Astrocyte (in vitro differentiated cells and primary cell): ENCODE measurements at regions not wholly inside any gene's neighbourhood (a gene's known extent, or its start where the extent isn't known, plus 50 kb on each side); places are given as distances from the start of the nearest gene placed in this dataset.
A peak's percentile ranks its signal among the peaks of the same experiment; 100 is the strongest.

Source experiments
- DNase-seq: peaks from one replicate; pipeline ENCODE4 v3.0.0-alpha.2; 2010; ENCODE audit warnings: low read depth
- FAIRE-seq: peaks from 2 replicates; lab custom pipeline; 2011; peaks lifted over from hg19 to GRCh38; lab: Jason Lieb, UNC
- H2AFZ ChIP-seq: 2 replicates; pipeline ENCODE4 v1.6.0; 2012; ENCODE audit warnings: low read depth, low read length, inconsistent platforms
- H3K27ac ChIP-seq: 2 replicates; pipeline ENCODE4 v1.5.1; 2011; ENCODE audit warnings: low read depth, low read length, inconsistent platforms
- H3K27me3 ChIP-seq: 2 replicates; pipeline ENCODE4 v1.6.0; 2011; ENCODE audit warnings: low read length, inconsistent platforms; ENCODE audit not compliant: insufficient read depth
- H3K36me3 ChIP-seq: 2 replicates; pipeline ENCODE4 v1.5.1; 2011; ENCODE audit warnings: low read length, inconsistent platforms; ENCODE audit not compliant: insufficient read depth
- H3K4me1 ChIP-seq: 2 replicates; pipeline ENCODE4 v1.5.1; 2011; ENCODE audit warnings: low read length, inconsistent platforms; ENCODE audit not compliant: insufficient read depth
- H3K4me2 ChIP-seq: 2 replicates; pipeline ENCODE4 v1.6.0; 2012; ENCODE audit warnings: low read length, inconsistent platforms
- H3K4me3 ChIP-seq: 2 replicates; pipeline ENCODE4 v1.5.1; 2011; ENCODE audit warnings: low read depth, mild to moderate bottlenecking, low read length, inconsistent platforms; ENCODE audit not compliant: insufficient read depth
- H3K79me2 ChIP-seq: 2 replicates; pipeline ENCODE4 v1.6.0; 2012; ENCODE audit warnings: mild to moderate bottlenecking, low read length, inconsistent platforms; ENCODE audit not compliant: insufficient read depth
- H3K9ac ChIP-seq: 2 replicates; pipeline ENCODE4 v1.6.0; 2012; ENCODE audit warnings: mild to moderate bottlenecking, low read length, inconsistent platforms
- H3K9me3 ChIP-seq: 2 replicates; pipeline ENCODE4 v1.5.1; 2012; ENCODE audit warnings: low read depth, mild to moderate bottlenecking, low read length, inconsistent platforms; ENCODE audit not compliant: insufficient read depth
- H4K20me1 ChIP-seq: 2 replicates; pipeline ENCODE4 v1.6.0; 2012; ENCODE audit warnings: low read length, inconsistent platforms; ENCODE audit not compliant: insufficient read depth
- H3K27ac Mint-ChIP-seq: one replicate; pipeline ENCODE4 v1.8.0; 2021; ENCODE audit warnings: mild to moderate bottlenecking, mixed read lengths; ENCODE audit not compliant: unreplicated experiment
- H3K27me3 Mint-ChIP-seq: one replicate; pipeline ENCODE4 v1.8.0; 2021; ENCODE audit warnings: low read depth, mixed read lengths; ENCODE audit not compliant: unreplicated experiment
- H3K36me3 Mint-ChIP-seq: one replicate; pipeline ENCODE4 v1.8.0; 2021; ENCODE audit warnings: low read depth, mixed read lengths; ENCODE audit not compliant: unreplicated experiment
- H3K4me1 Mint-ChIP-seq: one replicate; pipeline ENCODE4 v1.8.0; 2021; ENCODE audit warnings: low read depth, mixed read lengths; ENCODE audit not compliant: unreplicated experiment
- H3K4me3 Mint-ChIP-seq: one replicate; pipeline ENCODE4 v1.8.0; 2021; ENCODE audit warnings: mild to moderate bottlenecking, moderate library complexity, mixed read lengths; ENCODE audit not compliant: unreplicated experiment
- H3K9me3 Mint-ChIP-seq: one replicate; pipeline ENCODE4 v1.8.0; 2021; ENCODE audit warnings: mild to moderate bottlenecking, mixed read lengths; ENCODE audit not compliant: unreplicated experiment
- EZH2 ChIP-seq: IDR thresholded peaks from 2 replicates; pipeline ENCODE4 v1.6.1; 2012; ENCODE audit warnings: mild to moderate bottlenecking, low read length, inconsistent platforms; ENCODE audit not compliant: insufficient read depth
- TF ChIP-seq, protein P1 (sequence below): IDR thresholded peaks from 2 replicates; pipeline ENCODE4 v1.5.1; 2011; ENCODE audit warnings: low read depth, mild to moderate bottlenecking, inconsistent platforms, low read length, moderate library complexity; ENCODE audit not compliant: insufficient read depth

DNA sequence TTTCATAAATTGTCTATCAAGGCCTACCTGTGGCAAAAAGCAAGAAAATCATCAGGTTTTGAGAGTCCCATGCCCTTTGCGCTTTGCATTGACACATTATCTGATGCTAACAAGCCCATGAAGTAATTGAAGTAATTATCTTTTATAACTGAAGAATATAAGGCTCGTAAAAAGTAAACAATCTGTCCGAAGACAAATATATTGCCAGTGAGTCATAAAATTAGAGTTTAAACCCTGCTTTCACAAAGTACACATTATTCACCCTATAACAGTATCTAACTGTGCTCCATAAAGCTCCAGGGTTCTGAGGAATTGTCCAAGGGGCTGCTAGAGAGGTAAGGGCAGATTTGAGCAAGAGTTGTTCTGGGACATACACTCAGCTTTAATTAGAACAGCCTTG, 102.3 kb upstream of the PPP1R3A start:
- FAIRE-seq = no peak
- Mint-ChIP-seq H3K27me3 (peaks cover 2% of the 10 kb centered on the region), H3K4me3 (no peak overlapping the region)

DNA sequence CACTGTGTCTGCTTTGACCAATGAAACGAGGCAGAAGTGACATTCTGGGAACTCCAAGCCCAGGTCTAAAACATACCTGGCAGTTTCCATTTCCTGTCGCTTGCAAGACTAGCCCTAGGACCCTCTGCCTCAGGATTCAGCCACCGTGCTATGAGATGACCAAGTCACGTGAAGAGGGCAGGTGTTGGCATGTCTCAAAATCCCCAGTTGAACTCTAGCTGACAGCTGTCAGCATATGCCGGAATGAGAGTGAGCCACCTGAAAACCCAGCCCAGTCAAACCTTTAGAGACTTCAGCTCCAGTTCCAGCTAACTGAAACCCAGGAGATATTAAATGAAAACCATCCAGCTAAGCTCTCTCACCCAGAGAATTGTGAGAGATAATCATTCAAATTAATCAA, 89.9 kb upstream of the PPP1R3A start:
- no peaks in the 10 kb centered on the region for H4K20me1 ChIP-seq
- Mint-ChIP-seq H3K4me1 (no peaks in the 10 kb centered on the region), H3K9me3 (no peaks in the 10 kb centered on the region), H3K36me3 (no peaks in the 10 kb centered on the region), H3K27ac (no peak overlapping the region), H3K4me3 (no peak overlapping the region), H3K27me3 (no peaks in the 10 kb centered on the region)
- H3K4me1 ChIP-seq = no peaks in the 10 kb centered on the region
- no peaks in the 10 kb centered on the region for H3K79me2 ChIP-seq
- DNase-seq (no peak), FAIRE-seq (no peak)
- H2AFZ ChIP-seq = no peak overlapping the region
- no peak for TF ChIP-seq EZH2
- TF ChIP-seq, protein P1, sequence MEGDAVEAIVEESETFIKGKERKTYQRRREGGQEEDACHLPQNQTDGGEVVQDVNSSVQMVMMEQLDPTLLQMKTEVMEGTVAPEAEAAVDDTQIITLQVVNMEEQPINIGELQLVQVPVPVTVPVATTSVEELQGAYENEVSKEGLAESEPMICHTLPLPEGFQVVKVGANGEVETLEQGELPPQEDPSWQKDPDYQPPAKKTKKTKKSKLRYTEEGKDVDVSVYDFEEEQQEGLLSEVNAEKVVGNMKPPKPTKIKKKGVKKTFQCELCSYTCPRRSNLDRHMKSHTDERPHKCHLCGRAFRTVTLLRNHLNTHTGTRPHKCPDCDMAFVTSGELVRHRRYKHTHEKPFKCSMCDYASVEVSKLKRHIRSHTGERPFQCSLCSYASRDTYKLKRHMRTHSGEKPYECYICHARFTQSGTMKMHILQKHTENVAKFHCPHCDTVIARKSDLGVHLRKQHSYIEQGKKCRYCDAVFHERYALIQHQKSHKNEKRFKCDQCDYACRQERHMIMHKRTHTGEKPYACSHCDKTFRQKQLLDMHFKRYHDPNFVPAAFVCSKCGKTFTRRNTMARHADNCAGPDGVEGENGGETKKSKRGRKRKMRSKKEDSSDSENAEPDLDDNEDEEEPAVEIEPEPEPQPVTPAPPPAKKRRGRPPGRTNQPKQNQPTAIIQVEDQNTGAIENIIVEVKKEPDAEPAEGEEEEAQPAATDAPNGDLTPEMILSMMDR = no peak
- no peak overlapping the region for H3K27ac ChIP-seq
- no peak overlapping the region for H3K9ac ChIP-seq
- H3K4me3 ChIP-seq = no peak overlapping the region
- no peaks in the 10 kb centered on the region for H3K36me3 ChIP-seq
- H3K9me3 ChIP-seq = no peaks in the 10 kb centered on the region
- H3K4me2 ChIP-seq = no peak overlapping the region
- H3K27me3 ChIP-seq = no peaks in the 10 kb centered on the region

More for the DNA sequence above, 102.3 kb upstream of the PPP1R3A start:
- no peaks in the 10 kb centered on the region for H4K20me1 ChIP-seq
- H3K9me3 ChIP-seq = no peaks in the 10 kb centered on the region
- H2AFZ ChIP-seq = no peak overlapping the region
- H3K9ac ChIP-seq = no peak overlapping the region
- H3K4me1 Mint-ChIP-seq = no peaks in the 10 kb centered on the region
- H3K36me3 ChIP-seq = no peaks in the 10 kb centered on the region
- H3K79me2 ChIP-seq = no peaks in the 10 kb centered on the region
- H3K4me3 ChIP-seq = no peak overlapping the region
- no peak overlapping the region for H3K27ac ChIP-seq
- no peaks in the 10 kb centered on the region for H3K9me3 Mint-ChIP-seq
- H3K36me3 Mint-ChIP-seq = no peaks in the 10 kb centered on the region
- H3K27ac Mint-ChIP-seq = no peak overlapping the region
- DNase-seq = no peak
- TF ChIP-seq, protein P1 = no peak
- no peak for TF ChIP-seq EZH2
- H3K27me3 ChIP-seq = no peaks in the 10 kb centered on the region
- H3K4me2 ChIP-seq = no peak overlapping the region
- no peaks in the 10 kb centered on the region for H3K4me1 ChIP-seq

DNA sequence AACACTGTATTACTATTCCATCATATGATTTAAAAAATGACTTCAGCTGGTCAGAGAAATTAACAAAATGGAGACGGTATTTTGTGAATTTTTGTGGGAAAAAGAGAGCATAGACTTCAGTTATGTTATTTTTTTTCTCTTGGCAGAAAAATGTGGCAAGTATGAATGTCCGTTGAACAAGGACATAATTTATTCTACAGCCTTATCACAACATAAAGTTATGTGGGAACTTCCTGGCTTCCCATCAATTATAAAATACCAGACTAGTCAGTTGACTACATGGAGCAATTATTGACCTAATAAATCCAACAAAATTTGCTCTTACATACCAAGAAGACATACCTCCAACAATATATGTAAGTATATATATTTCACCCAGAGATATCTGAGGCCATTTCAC, 88.6 kb upstream of the PPP1R3A start:
- Mint-ChIP-seq H3K9me3 (peaks cover 3% of the 10 kb centered on the region), H3K36me3 (no peaks in the 10 kb centered on the region), H3K27me3 (no peaks in the 10 kb centered on the region), H3K4me1 (no peaks in the 10 kb centered on the region), H3K27ac (no peak overlapping the region), H3K4me3 (no peak overlapping the region)
- Histone ChIP-seq H3K79me2 (no peaks in the 10 kb centered on the region), H3K4me2 (no peak overlapping the region), H3K27ac (no peak overlapping the region), H3K4me1 (no peaks in the 10 kb centered on the region), H3K36me3 (no peaks in the 10 kb centered on the region), H3K9ac (no peak overlapping the region), H3K9me3 (no peaks in the 10 kb centered on the region), H3K27me3 (no peaks in the 10 kb centered on the region), H2AFZ (no peak overlapping the region), H3K4me3 (no peak overlapping the region), H4K20me1 (no peaks in the 10 kb centered on the region)
- FAIRE-seq (no peak), DNase-seq (peak; percentile 10)
- TF ChIP-seq, protein P1 = no peak
- TF ChIP-seq EZH2 = no peak
